T-helper 2 cell (primary cell): ENCODE measurements at regions not wholly inside any gene's neighbourhood (a gene's known extent, or its start where the extent isn't known, plus 50 kb on each side); places are given as distances from the start of the nearest gene placed in this dataset.

Experiments used
- DNase-seq, 5 experiments: peaks; one replicate each; pipeline versions ENCODE4 v3.0.0 to v3.0.0-alpha.2; 2012 to 2022

- no peak for DNase-seq
Measured at GRCh38 chr17:77308861-77309726, 168.3 kb downstream of the SEC14L1 start.

GRCh38 chr17:77310336-77310735, 169.6 kb downstream of the SEC14L1 start:
- no peak for DNase-seq

DNA sequence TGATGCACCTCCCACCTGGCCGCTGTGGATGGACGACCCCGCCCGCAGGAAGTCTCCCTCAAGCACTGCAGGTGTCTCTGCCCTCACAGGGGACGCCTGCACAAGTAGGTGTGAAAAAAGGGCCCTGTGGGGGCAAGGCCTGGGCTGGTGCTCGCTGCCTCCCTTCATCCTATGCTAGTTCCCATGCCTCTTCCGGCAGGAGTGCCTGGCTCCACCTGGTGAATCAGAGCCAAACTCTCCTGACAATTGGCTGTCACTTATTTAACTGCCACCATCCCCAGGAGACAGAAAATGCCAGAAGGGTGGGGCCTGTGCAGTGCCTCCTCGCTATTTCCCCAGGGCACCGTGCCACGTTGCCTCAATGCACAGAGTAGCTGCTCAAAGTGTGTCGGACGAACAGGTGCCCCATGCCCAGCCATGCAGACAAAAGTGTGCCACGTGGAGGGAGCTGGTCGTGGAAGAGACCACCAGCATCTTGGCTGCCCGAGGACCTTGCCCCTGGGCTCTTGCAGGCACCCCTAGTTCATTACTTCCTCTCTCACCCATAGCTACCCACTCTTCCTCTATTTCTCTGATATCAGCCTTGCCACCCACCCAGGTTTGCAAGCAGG, 170.7 kb downstream of the SEC14L1 start:
- DNase-seq: no peak

DNA sequence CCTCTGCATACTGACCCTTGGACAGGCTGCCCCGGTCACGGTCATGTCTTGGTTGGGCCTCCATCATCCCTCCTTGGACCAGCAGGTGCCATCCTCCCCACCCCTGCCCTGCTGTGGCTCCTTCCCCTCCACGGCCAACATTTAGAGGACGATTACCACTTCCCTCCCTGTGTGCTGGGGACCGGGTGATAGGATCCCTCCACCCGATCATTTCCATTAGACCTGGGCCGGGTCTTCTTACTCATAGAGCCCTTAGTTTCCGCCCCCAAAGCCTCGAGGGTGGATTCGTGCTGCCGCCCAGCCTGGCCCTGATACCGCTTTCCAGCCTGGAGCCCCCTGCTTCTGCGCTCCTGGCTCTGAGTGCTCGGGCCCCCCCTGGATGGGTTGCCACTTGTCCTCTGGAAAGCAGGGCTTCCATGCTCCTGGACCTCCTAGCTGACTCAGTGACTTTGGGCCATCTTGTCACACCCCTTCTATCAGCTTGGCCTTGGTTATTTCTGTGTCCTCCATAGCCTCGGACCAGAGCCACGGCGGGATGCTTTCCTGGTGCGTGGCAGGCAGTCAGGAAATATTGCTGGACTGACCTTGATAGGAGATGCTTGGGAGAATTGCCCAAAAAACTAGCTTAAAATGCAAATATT, 171.4 kb downstream of the SEC14L1 start:
- DNase-seq: no peak

DNA sequence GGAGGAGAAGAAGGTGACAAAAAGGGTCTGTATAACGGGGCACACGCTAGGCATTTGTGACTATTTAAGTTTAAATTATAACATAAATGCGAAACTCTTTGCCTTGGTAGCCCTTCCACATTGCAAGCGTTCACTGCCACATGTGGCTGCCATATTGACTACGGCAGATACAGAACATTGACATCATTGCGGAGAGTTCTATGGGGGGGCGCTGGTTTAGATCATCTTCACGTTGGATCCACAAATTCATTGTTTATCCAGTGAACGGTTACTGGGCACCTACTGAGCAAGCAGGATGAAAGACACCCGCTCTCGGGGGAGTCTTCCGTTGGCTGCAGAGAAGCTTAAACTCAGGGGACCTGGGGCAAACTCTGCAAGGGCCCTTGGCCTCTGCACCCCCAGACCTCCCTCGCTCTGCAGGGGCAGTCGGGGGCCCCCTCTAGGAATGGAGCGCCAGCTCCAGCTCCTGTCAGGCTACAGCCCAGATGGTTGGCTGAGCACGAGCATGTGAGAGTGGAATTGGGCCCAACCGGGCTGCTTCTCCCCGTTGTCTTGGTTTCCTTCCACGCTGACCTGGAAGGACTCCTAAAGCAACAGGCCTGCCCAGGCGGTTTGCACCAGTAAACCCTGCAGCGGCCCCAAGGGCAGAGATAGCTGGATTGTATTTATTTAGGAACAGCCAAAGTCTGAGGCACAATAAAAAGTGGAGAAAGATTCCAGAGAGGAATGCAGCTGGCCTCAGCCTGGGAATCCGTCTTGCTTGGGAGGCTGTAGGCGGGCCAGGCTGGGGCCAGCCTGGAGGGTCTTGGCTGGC, 172.2 kb downstream of the SEC14L1 start:
- DNase-seq: no peak

GRCh38 chr17:77313831-77314230, 173.1 kb downstream of the SEC14L1 start:
- no peak for DNase-seq

- DNase-seq: no peak
Measured at GRCh38 chr17:77314601-77315000, 173.8 kb downstream of the SEC14L1 start.

DNA sequence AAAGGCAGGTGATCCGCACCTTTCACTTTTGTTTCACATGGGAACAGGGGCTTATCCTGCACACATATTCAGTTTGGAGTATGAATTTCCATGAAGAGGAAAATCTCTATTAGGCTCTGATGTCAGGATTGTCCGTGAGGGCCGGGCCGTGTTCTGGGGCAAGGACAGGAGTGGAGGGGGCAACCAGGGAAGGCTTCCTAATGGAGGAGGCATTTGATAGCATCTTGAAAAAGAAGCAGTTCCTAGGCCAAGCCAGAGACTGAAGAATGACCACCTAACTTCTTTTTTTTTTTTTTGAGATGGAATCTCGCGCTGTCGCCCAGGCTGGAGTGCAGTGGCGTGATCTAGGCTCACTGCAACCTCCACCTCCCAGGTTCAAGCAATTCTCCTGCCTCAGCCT, 174.2 kb downstream of the SEC14L1 start:
- no peak for DNase-seq

GRCh38 chr17:77315551-77316190, 174.9 kb downstream of the SEC14L1 start:
- no peak for DNase-seq

- DNase-seq: no peak
Measured at GRCh38 chr17:77316191-77316641, 175.4 kb downstream of the SEC14L1 start.

GRCh38 chr17:77316651-77317050, 175.9 kb downstream of the SEC14L1 start:
- DNase-seq: no peak

GRCh38 chr17:77317091-77317750, 176.5 kb downstream of the SEC14L1 start:
- DNase-seq: no peak

- DNase-seq: no peak
Measured at GRCh38 chr17:77318021-77318420, 177.3 kb downstream of the SEC14L1 start.

DNA sequence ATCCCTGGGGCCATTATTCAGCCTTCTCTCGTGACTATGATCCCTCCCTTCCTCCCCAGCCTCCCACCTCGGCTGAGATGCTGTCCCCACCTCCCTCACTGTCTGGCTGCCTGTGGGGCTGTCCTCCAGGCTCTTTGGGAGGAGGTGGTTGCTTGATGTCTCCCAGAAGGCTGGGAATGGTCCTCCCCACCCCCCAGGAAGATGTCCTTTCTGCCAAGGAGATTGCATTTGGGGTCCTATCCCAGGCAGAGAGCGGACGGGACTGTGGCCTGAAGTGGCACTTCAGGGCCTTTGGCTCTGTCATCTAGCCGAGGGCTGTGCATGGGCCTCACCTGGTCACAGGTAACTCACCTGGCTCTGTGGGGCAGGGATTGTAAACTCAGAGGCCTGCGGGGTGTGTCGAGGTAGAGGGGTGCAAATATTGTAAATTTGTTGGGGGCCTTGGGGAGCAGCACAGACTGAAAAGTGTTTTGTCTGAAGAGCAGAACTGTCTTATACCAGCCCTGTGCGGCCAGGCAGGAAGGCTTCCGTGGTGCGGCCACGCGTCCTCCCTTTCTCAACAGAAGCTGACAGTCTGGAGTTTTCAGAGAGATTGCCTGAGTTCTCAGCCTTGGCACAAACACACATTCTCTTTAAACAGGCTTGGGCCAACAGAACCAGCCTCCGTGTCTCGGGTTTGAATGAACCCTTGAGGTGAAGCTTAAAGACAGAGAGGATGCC, 177.9 kb downstream of the SEC14L1 start:
- DNase-seq: no peak

DNA sequence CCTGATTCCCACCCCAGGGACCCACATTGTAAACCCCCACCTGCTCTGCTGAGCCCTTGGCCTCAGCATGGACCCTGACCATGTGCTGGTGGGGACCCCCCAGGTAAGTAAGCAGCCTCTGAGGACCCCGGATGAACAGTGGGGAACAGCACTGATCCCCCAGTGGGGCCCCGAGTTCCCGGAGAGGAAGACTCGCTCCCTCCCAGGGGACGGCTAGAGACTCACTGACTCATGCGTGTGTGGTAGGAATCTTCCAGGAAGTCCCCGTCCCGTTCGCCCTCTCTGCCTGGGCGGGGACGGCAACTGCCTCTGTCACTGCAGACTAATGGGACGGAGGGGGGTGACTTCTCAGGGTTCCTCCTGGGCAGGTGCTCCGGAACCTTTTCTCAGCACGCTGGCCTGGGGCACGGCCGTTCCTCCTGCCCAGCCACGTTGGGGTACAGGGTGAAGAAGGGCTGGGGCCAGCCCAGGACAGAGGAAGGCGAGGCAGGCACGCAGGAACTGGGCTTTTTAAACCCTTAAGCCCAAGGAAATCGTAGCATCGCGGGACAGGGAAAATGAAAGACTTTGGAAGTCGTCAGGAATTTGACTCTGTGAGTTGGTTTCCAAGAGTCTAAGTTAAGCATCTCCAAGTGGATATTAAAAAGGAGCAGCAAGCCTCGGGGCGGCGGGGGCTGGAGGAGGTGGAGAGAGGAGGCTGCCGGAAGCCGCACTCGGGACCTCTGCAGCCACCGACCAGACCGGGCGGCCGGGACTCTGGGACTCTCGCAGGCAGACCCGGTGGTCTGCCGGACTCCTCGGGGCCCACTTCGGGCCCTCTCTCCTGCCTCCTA, 178.7 kb downstream of the SEC14L1 start:
- DNase-seq: peak in 4 of 5 experiments; percentile 24 to 42 (median 40)

- DNase-seq: no peak
Measured at GRCh38 chr17:77320044-77320440, 179.3 kb downstream of the SEC14L1 start.

GRCh38 chr17:77320485-77321256, 179.9 kb downstream of the SEC14L1 start:
- DNase-seq: no peak

GRCh38 chr17:77321649-77322513, 181.1 kb downstream of the SEC14L1 start:
- no peak for DNase-seq
